ENCODE measurements at regions not wholly inside any gene's neighbourhood (a gene's known extent, or its start where the extent isn't known, plus 50 kb on each side); places are given as distances from the start of the nearest gene placed in this dataset.

GRCh38 chr10:108422286-108422685 lies 1257.8 kb upstream of the SORCS1 start:
- 64 to 68% methylated on average over 2 of the region's 2 CpGs for WGBS, 2 donors
- intact Hi-C loops (cut with DNase I), result no loop called here
- no peak overlapping the region for H3K27ac ChIP-seq (ENCODE audit: low read depth in 1 of 2, low read length in 2 of 2)
- no peak overlapping the region for H3K4me3 ChIP-seq (ENCODE audit: low read length in 2 of 2)
- no peaks in the 10 kb centered on the region for H3K36me3 ChIP-seq (ENCODE audit: control insufficient read depth in 1 of 2, insufficient read depth in 2 of 2, low read length in 1 of 2)
- ATAC-seq (ENCODE audit: low FRiP score), result no peak
- DNase-seq, result no peak
- no peaks in the 10 kb centered on the region for H3K4me1 ChIP-seq (ENCODE audit: control insufficient read depth in 1 of 2, insufficient read depth in 2 of 2, low read length in 2 of 2)
- H3K27me3 ChIP-seq (ENCODE audit: control insufficient read depth in 1 of 2, insufficient read depth in 2 of 2, low read length in 1 of 2), result no peaks in the 10 kb centered on the region
- H3K9me3 ChIP-seq (ENCODE audit: control insufficient read depth, low read length), result no peaks in the 10 kb centered on the region

DNA sequence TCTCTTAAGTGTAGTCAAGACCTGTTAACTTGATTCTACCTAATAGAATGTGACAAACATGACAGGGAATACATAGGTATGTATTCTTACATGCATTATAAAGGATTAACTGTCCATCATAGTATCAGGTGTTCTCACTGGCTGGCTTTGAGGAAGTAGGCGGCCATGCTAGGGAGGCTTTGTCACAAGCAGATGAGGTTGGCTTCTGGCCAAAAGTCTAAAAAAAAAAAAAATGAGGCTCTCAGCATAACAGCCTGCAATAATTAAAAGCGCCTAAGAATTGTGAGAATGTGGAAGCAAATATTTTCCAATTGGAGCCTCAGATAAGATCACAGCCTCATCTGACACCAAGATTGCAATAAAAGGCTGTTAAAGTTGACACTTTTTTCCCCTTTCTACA lies 1256.8 kb upstream of the SORCS1 start:
- Histone ChIP-seq H3K4me3 (ENCODE audit: low read length in 2 of 2) (no peak overlapping the region), H3K36me3 (ENCODE audit: control insufficient read depth in 1 of 2, insufficient read depth in 2 of 2, low read length in 1 of 2) (no peaks in the 10 kb centered on the region), H3K27me3 (ENCODE audit: control insufficient read depth in 1 of 2, insufficient read depth in 2 of 2, low read length in 1 of 2) (no peaks in the 10 kb centered on the region), H3K27ac (ENCODE audit: low read depth in 1 of 2, low read length in 2 of 2) (no peak overlapping the region), H3K9me3 (ENCODE audit: control insufficient read depth, low read length) (no peaks in the 10 kb centered on the region), H3K4me1 (ENCODE audit: control insufficient read depth in 1 of 2, insufficient read depth in 2 of 2, low read length in 2 of 2) (no peaks in the 10 kb centered on the region)
- no peak for DNase-seq
- no peak for ATAC-seq (ENCODE audit: low FRiP score)
- intact Hi-C loops (cut with DNase I), result no loop called here
- 73 to 77% methylated on average over 2 of the region's 2 CpGs for WGBS, 2 donors

DNA sequence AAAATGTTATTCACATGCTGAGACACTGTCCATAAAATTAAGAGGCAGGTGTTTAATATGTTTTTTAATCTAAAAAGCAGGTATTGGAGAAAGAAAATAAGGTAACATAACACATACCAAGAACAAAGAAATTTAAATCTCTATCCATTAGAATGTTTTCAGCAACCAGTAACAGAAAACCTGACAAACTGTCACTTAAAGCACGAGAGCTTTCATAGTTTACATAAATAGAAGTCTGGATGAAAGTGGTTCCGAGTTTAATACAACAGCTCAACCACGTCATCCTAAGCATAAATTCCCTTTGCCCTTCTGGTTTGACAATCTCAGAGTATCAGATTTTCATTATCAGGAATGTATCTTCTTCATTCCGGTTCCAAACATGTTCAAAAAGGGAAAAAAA lies 1249.4 kb upstream of the SORCS1 start:
- no peaks in the 10 kb centered on the region for H3K4me1 ChIP-seq (ENCODE audit: control insufficient read depth in 1 of 2, insufficient read depth in 2 of 2, low read length in 2 of 2)
- ATAC-seq (ENCODE audit: low FRiP score) (no peak), DNase-seq (no peak)
- H3K36me3 ChIP-seq (ENCODE audit: control insufficient read depth in 1 of 2, insufficient read depth in 2 of 2, low read length in 1 of 2), result no peaks in the 10 kb centered on the region
- H3K27ac ChIP-seq (ENCODE audit: low read depth in 1 of 2, low read length in 2 of 2), result no peak overlapping the region
- H3K27me3 ChIP-seq (ENCODE audit: control insufficient read depth in 1 of 2, insufficient read depth in 2 of 2, low read length in 1 of 2), result peaks cover 0 to 2% of the 10 kb centered on the region in 2 donors
- intact Hi-C loops (cut with DNase I), result no loop called here
- H3K9me3 ChIP-seq (ENCODE audit: control insufficient read depth, low read length), result no peaks in the 10 kb centered on the region
- 39 to 57% methylated on average over 4 of the region's 4 CpGs for WGBS, 2 donors
- H3K4me3 ChIP-seq (ENCODE audit: low read length in 2 of 2), result no peak overlapping the region

DNA sequence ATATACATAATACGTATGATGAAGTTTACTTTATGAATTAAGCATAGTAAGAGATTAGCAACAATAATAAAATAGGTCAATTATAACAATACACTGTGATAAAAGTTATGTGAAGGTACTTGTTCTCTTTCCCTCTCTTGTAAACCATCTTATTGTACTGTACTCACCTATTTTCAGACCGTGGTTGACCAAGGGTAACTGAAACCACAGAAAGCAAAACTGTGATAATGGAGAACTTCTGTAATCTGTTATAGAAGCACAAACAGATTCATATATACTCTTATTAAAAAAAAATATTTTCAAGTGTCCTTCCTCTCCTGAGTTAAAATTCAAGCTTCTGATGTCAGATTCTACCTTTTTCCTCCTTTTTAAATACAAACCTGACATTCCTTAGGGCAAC lies 1247.8 kb upstream of the SORCS1 start:
- WGBS, 2 donors, result 40 to 68% methylated on average over 2 of the region's 2 CpGs
- no peaks in the 10 kb centered on the region for H3K36me3 ChIP-seq (ENCODE audit: control insufficient read depth in 1 of 2, insufficient read depth in 2 of 2, low read length in 1 of 2)
- H3K4me1 ChIP-seq (ENCODE audit: control insufficient read depth in 1 of 2, insufficient read depth in 2 of 2, low read length in 2 of 2), result no peaks in the 10 kb centered on the region
- H3K4me3 ChIP-seq (ENCODE audit: low read length in 2 of 2), result no peak overlapping the region
- H3K27me3 ChIP-seq (ENCODE audit: control insufficient read depth in 1 of 2, insufficient read depth in 2 of 2, low read length in 1 of 2), result peaks cover 0 to 2% of the 10 kb centered on the region in 2 donors
- H3K9me3 ChIP-seq (ENCODE audit: control insufficient read depth, low read length), result no peaks in the 10 kb centered on the region
- ATAC-seq (ENCODE audit: low FRiP score) (no peak), DNase-seq (no peak)
- intact Hi-C loops (cut with DNase I), result no loop called here
- H3K27ac ChIP-seq (ENCODE audit: low read depth in 1 of 2, low read length in 2 of 2), result no peak overlapping the region

DNA sequence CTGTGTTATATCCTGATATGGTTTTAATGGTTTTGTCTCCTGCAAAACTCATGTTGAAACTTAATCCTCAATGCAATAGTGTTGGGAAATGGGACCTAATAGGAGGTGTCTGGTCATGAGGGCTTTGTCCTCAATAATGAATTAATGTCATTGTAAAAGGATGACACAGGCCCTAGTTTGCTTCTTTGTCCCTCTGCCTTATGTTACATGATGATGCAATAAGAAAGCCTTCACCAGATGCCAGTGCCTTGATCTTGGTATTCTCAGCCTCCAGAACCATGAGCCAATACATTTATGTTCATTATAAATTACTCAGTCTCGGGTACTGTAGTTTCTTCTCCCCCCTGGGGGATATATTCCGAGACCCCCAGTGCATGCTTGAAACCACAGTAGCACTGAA lies 1247.4 kb upstream of the SORCS1 start:
- ATAC-seq (ENCODE audit: low FRiP score) (no peak), DNase-seq (no peak)
- no peak overlapping the region for H3K4me3 ChIP-seq (ENCODE audit: low read length in 2 of 2)
- 63 to 81% methylated on average over 2 of the region's 2 CpGs for WGBS, 2 donors
- H3K27ac ChIP-seq (ENCODE audit: low read depth in 1 of 2, low read length in 2 of 2), result no peak overlapping the region
- no peaks in the 10 kb centered on the region for H3K9me3 ChIP-seq (ENCODE audit: control insufficient read depth, low read length)
- H3K4me1 ChIP-seq (ENCODE audit: control insufficient read depth in 1 of 2, insufficient read depth in 2 of 2, low read length in 2 of 2), result no peaks in the 10 kb centered on the region
- intact Hi-C loops (cut with DNase I), result no loop called here
- H3K36me3 ChIP-seq (ENCODE audit: control insufficient read depth in 1 of 2, insufficient read depth in 2 of 2, low read length in 1 of 2), result no peaks in the 10 kb centered on the region
- peaks cover 0 to 2% of the 10 kb centered on the region in 2 donors for H3K27me3 ChIP-seq (ENCODE audit: control insufficient read depth in 1 of 2, insufficient read depth in 2 of 2, low read length in 1 of 2)

GRCh38 chr10:108411206-108411605 lies 1246.7 kb upstream of the SORCS1 start:
- H3K4me3 ChIP-seq (ENCODE audit: low read length in 2 of 2), result no peak overlapping the region
- ATAC-seq (ENCODE audit: low FRiP score) (no peak), DNase-seq (no peak)
- no peaks in the 10 kb centered on the region for H3K36me3 ChIP-seq (ENCODE audit: control insufficient read depth in 1 of 2, insufficient read depth in 2 of 2, low read length in 1 of 2)
- H3K4me1 ChIP-seq (ENCODE audit: control insufficient read depth in 1 of 2, insufficient read depth in 2 of 2, low read length in 2 of 2), result no peaks in the 10 kb centered on the region
- no peaks in the 10 kb centered on the region for H3K9me3 ChIP-seq (ENCODE audit: control insufficient read depth, low read length)
- H3K27ac ChIP-seq (ENCODE audit: low read depth in 1 of 2, low read length in 2 of 2), result no peak overlapping the region
- H3K27me3 ChIP-seq (ENCODE audit: control insufficient read depth in 1 of 2, insufficient read depth in 2 of 2, low read length in 1 of 2), result peaks cover 0 to 2% of the 10 kb centered on the region in 2 donors
- 31 to 50% methylated on average over 2 of the region's 2 CpGs for WGBS, 2 donors
- intact Hi-C loops (cut with DNase I), result no loop called here

DNA sequence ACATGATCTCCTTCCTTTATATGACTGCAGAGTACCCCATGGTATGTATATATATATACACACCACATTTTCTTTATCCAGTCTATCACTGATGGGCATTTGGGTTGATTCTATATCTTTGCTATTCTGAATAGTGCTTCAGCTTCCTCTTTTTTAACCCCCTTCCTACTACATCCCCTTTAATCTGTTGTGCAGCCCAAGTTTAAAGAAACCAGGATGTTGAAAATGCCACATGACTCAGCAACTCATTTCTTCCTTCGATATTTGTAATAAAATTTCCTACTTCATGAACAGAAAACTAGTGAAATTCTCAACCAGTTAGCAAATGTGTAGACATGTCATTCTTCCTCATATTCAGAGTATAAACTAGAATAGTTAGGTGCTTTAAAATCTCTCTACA lies 1245.7 kb upstream of the SORCS1 start:
- Histone ChIP-seq H3K27me3 (ENCODE audit: control insufficient read depth in 1 of 2, insufficient read depth in 2 of 2, low read length in 1 of 2) (peaks cover 0 to 2% of the 10 kb centered on the region in 2 donors), H3K4me3 (ENCODE audit: low read length in 2 of 2) (no peak overlapping the region), H3K9me3 (ENCODE audit: control insufficient read depth, low read length) (no peaks in the 10 kb centered on the region), H3K4me1 (ENCODE audit: control insufficient read depth in 1 of 2, insufficient read depth in 2 of 2, low read length in 2 of 2) (no peaks in the 10 kb centered on the region), H3K36me3 (ENCODE audit: control insufficient read depth in 1 of 2, insufficient read depth in 2 of 2, low read length in 1 of 2) (no peaks in the 10 kb centered on the region), H3K27ac (ENCODE audit: low read depth in 1 of 2, low read length in 2 of 2) (no peak overlapping the region)
- WGBS, 2 donors, result 84 to 86% methylated on average over 1 of the region's 1 CpG
- intact Hi-C loops (cut with DNase I), result no loop called here
- DNase-seq, result no peak
- no peak for ATAC-seq (ENCODE audit: low FRiP score)

DNA sequence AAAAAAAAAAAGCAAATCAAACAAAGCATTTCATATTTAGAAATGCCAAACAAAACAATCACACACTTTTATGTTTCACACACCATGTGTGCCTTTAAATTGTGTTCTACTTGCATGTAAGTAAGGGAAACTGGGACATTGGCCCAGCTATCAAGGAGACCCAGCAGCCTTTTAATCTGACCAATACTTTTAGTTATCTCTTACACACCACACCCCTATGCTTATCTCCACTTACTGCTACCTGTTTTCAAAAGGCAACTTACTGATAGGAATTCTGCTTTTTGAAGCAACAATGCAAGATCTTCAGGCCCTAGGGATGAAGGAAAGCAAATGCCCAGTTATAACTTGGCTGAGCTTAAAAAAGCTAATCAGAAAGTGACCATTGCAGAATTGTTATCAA lies 1244.8 kb upstream of the SORCS1 start:
- peaks cover 0 to 2% of the 10 kb centered on the region in 2 donors for H3K27me3 ChIP-seq (ENCODE audit: control insufficient read depth in 1 of 2, insufficient read depth in 2 of 2, low read length in 1 of 2)
- intact Hi-C loops (cut with DNase I), result no loop called here

GRCh38 chr10:108404155-108404554 lies 1239.6 kb upstream of the SORCS1 start:
- H3K36me3 ChIP-seq (ENCODE audit: control insufficient read depth in 1 of 2, insufficient read depth in 2 of 2, low read length in 1 of 2), result no peaks in the 10 kb centered on the region
- DNase-seq (no peak), ATAC-seq (ENCODE audit: low FRiP score) (no peak)
- H3K27me3 ChIP-seq (ENCODE audit: control insufficient read depth in 1 of 2, insufficient read depth in 2 of 2, low read length in 1 of 2), result peaks cover 0 to 3% of the 10 kb centered on the region in 2 donors
- no peak overlapping the region for H3K4me3 ChIP-seq (ENCODE audit: low read length in 2 of 2)
- intact Hi-C loops (cut with DNase I), result no loop called here
- H3K27ac ChIP-seq (ENCODE audit: low read depth in 1 of 2, low read length in 2 of 2), result no peak overlapping the region
- WGBS, 2 donors, result 95 to 99% methylated on average over 1 of the region's 1 CpG
- peaks cover 1% of the 10 kb centered on the region for H3K9me3 ChIP-seq (ENCODE audit: control insufficient read depth, low read length)
- no peaks in the 10 kb centered on the region for H3K4me1 ChIP-seq (ENCODE audit: control insufficient read depth in 1 of 2, insufficient read depth in 2 of 2, low read length in 2 of 2)

More for the DNA sequence above, 1244.8 kb upstream of the SORCS1 start:
- ATAC-seq (ENCODE audit: low FRiP score) (no peak), DNase-seq (no peak)
- Histone ChIP-seq H3K36me3 (ENCODE audit: control insufficient read depth in 1 of 2, insufficient read depth in 2 of 2, low read length in 1 of 2) (no peaks in the 10 kb centered on the region), H3K27ac (ENCODE audit: low read depth in 1 of 2, low read length in 2 of 2) (no peak overlapping the region), H3K4me1 (ENCODE audit: control insufficient read depth in 1 of 2, insufficient read depth in 2 of 2, low read length in 2 of 2) (no peaks in the 10 kb centered on the region), H3K9me3 (ENCODE audit: control insufficient read depth, low read length) (no peaks in the 10 kb centered on the region), H3K4me3 (ENCODE audit: low read length in 2 of 2) (no peak overlapping the region)
